ENCODE measurements at regions not wholly inside any gene's neighbourhood (a gene's known extent, or its start where the extent isn't known, plus 50 kb on each side); places are given as distances from the start of the nearest gene placed in this dataset.
A peak's percentile ranks its signal among the peaks of the same experiment; 100 is the strongest.

- no peak for DNase-seq
These were observed 99.0 kb upstream of the KCNG1 start for GRCh38 chr20:51121901-51122412.

- DNase-seq: no peak
These were observed 98.4 kb upstream of the KCNG1 start for GRCh38 chr20:51121272-51121671.

DNA sequence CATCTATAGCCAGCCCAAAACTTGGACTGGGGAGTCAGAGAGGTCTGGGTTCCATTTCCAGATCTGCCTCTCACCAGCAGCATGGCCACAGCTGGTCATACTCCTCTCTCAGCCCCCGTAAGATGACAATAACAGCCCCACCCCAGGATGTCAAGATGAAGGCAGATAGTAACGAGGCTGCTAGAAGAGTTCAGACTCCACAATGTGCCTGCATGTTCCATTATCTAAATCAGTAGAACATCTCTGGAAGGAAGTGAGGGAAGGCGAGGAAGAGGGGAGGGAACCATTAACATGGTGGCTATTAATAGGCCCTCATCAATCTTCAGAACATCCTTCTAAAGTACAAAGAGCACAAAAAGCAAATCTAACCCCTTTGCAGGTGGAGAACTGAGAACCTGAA is 98.0 kb upstream of the KCNG1 start:
- no peak for DNase-seq

DNA sequence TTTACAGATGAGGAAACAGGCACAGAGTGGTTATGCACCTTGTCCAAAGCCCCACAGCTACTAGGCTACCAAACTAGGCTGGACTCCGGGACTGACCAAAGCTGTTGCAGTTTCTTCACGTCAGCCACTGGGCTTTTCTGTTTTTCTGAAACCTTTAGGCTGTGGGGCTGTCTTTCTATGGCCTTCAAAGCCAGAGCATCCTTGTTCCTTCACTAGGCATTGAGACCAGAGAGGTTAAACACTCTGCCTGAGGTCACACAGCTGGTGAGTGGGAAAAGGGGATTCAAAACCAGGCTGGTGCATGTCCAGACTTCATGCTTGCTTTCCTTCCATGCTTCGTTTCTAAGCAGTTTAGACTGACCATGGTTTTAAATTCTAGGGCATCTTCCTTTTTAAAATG is 97.5 kb upstream of the KCNG1 start:
- no peak for DNase-seq

DNA sequence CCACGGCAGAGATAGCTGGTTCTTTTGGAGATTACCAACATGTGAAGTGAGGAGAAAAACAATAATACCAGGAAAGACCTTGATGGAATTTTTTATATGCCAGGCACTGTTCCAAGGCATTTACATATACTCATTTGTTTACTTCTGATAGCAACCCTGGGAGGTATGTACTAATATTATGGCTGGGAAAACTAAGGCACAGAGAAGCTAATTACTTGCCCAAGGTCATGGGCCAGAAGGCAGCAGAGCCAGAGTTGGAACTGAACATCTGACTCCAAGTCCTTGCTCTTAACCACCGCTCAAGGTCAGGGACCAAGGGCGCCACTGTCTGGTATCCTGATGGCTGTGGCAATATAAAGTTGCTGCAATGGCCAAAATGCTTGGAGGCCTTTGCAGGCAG is 97.0 kb upstream of the KCNG1 start:
- DNase-seq: no peak

DNA sequence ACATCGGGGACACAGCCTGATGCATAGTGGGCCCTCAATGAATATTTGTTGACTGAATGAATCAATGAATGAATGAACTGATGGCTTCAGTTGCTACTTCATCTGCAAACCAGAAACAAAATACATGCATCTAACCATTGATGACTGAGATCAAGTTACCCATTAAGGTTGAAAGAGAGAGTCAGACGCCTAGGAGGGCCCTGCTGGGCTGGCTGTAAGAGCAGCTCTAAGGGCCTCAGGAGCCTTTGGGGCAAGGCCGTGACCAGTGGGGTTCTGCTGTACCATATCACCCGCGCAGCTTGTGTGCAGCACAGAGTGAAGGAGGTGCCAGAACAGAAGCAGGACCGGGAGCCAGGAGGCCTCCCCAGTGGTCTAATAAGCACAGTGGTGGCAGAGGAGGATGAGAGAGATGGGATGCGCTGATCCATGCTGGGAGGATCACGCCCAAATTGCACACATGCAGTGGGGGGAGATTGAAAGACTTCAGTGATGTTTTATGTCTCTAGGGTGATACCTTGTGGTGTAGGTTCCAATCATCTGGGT is 96.1 kb upstream of the KCNG1 start:
- no peak for DNase-seq

GRCh38 chr20:51118216-51118615 is 95.3 kb upstream of the KCNG1 start:
- DNase-seq: no peak

GRCh38 chr20:51116765-51117686 is 94.1 kb upstream of the KCNG1 start:
- no peak for DNase-seq

GRCh38 chr20:51111290-51111689 is 88.4 kb upstream of the KCNG1 start:
- DNase-seq: no peak

DNA sequence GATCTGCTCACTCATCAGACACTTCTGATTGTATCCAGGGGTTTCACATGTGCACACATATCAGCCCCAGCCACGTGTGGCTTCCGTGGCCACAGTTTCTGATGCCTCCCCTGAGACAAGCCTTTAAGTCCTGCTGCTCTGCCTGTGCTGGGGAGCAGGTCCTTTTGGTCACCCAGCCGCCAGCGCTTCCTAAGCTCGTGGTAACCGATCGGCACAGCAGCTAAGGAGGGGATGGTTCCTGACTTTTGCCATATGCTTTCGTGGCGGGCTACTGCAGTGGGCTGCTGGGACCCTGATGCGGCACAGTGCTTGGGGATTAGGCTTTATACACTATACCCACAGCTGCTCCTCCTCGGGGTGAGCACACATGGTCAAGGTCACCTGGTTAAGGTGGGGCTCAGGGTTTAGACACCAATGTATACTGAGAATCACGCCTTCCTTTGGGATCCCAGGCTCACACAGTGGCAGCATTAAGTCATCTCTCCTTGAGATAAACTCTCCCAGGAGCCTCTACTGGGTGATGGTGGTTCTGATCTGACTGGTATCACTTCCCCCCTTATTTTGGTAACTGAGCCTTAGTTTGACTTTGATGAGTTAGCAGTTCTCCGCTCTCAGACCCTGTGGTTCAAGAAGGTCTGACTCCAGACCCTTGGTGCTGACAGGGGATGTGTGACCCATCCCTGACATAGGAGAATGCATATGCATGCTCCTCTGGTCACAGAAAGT is 85.9 kb upstream of the KCNG1 start:
- DNase-seq: no peak

DNA sequence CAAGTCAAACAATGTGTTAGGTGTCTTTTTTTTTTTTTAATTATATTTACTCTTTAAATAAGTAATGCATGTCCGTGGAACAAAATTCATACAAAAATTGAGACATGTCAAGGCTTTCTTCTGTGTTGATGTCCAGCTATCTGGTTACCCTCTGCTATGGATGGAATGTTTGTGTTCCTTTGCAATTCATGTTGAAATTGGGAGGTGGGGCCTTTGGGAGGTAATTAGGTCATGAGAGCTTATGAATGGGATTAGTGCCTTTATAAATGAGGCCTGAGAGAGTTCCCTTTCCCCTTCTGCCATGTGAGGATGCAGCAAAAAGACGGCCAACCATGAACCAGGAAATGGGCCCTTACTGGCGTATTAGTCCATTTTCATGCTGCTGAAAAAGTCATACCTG is 83.1 kb upstream of the KCNG1 start:
- DNase-seq: no peak

GRCh38 chr20:51104960-51105920 is 82.3 kb upstream of the KCNG1 start:
- no peak for DNase-seq

DNA sequence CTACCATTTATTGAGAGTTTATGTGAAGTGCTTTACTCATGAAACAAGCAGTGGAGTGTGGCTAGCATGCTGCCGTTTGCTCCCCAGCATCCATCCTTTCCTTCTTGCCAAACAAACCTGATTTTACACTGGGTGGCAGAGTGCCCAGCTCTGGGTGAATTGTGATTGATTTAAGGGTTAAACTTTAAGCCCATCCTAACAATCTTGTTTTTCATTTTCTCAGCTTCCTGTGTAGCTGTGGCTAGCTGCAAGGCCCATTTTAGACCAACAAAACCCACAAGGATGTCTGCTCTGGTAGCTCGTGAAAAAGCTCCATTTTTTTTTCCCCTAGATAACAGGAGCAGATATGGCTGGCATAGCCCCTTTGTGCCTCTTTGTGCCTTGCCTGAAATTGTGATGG is 77.7 kb upstream of the KCNG1 start:
- no peak for DNase-seq

- no peak for DNase-seq
These were observed 75.4 kb upstream of the KCNG1 start for GRCh38 chr20:51098284-51098810.

- no peak for DNase-seq
These were observed 74.6 kb upstream of the KCNG1 start for GRCh38 chr20:51097351-51098120.

- no peak for DNase-seq
These were observed 73.8 kb upstream of the KCNG1 start for GRCh38 chr20:51096582-51097267.

- DNase-seq: no peak
These were observed 73.0 kb upstream of the KCNG1 start for GRCh38 chr20:51095633-51096521.

- peak; percentile 59 for DNase-seq
These were observed 71.3 kb upstream of the KCNG1 start for GRCh38 chr20:51094221-51094620.

- no peak for DNase-seq
These were observed 70.4 kb upstream of the KCNG1 start for GRCh38 chr20:51093240-51093763.

All from right hindlimb (tissue), 1 donor.